Stomach (tissue), 4 donors: ENCODE measurements at regions not wholly inside any gene's neighbourhood (a gene's known extent, or its start where the extent isn't known, plus 50 kb on each side); places are given as distances from the start of the nearest gene placed in this dataset.

ENCODE experiments used
- CTCF ChIP-seq, 7 experiments: fragments of 450-650 bp in 4 of 7; fragments of 200-600 bp in 3 of 7; sonication (generic) in 3 of 7; IDR thresholded peaks; one replicate each; pipeline ENCODE4 v1.5.1; 2016 to 2019; ENCODE audit warnings: antibody characterized with exemption in 7 of 7, control low read depth in 2 of 7, mild to moderate bottlenecking in 1 of 7
- POLR2A ChIP-seq, 4 donors: fragments of 450-650 bp; IDR thresholded peaks; one replicate each; pipeline ENCODE4 v1.6.1; 2016; ENCODE audit warnings: antibody characterized with exemption in 4 of 4, control low read depth in 2 of 4, mild to moderate bottlenecking in 1 of 4, moderate library complexity in 1 of 4
- POLR2AphosphoS5 ChIP-seq, 3 donors: sonication (generic); formaldehyde crosslinking; IDR thresholded peaks; one replicate each; pipeline ENCODE4 v1.6.1; 2016; ENCODE audit warnings: antibody characterized with exemption in 3 of 3

- no peak for TF ChIP-seq CTCF (IDR thresholded peaks at IDR 0.05)
- TF ChIP-seq POLR2AphosphoS5 (IDR thresholded peaks at IDR 0.05): no peak
- no peak for TF ChIP-seq POLR2A (IDR thresholded peaks at IDR 0.05)
These were observed 79.6 kb downstream of the ZNF777 start for GRCh38 chr7:149381245-149381644.
